ENCODE measurements at regions not wholly inside any gene's neighbourhood (a gene's known extent, or its start where the extent isn't known, plus 50 kb on each side); places are given as distances from the start of the nearest gene placed in this dataset.
"Not testable (repeated sequence)": the region's sequence is repeated elsewhere in the genome, so short reads cannot be mapped to it uniquely, and the experiment has no call there.

DNA sequence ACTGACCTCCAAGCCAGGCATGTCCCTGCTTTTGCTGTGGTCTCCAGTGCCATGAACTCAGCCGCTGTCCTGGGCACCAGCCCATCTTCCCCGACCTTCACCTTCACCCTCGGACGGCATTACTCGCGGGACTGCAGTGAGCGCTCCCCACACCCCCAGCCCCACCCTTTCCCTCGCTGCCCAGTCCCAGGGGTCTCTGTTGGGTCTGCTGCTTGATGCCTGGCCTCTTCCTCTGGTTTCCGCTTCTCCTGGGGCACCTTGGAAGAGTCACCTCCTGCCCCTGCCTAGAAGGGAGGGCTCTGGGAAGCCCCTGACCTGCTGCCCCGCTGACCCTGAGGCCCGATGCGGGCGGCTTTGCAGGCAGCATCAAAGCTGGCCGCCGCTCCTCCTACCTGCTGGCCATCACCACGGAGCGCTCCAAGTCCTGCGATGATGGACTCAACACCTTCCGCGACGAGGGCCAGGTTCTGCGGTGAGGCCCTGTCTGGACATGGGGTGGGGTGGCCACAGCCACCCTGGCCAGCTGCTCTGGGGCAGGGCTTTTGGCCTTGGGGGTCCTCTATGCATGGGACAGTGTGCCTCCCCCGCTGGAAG lies 102.3 kb downstream of the ZNF267 start:
- H3K27ac ChIP-seq (ENCODE audit: low read depth, low read length); H3K4me1 ChIP-seq (ENCODE audit: control insufficient read depth in 3 of 3, insufficient read depth in 3 of 3, low read length in 3 of 3); H3K4me3 ChIP-seq (ENCODE audit: low read length in 3 of 3); H3K27me3 ChIP-seq (ENCODE audit: control insufficient read depth in 3 of 3, insufficient read depth in 3 of 3, low read length in 3 of 3); H3K9me3 ChIP-seq (ENCODE audit: control insufficient read depth in 3 of 3, low read length in 3 of 3); H3K9ac ChIP-seq (ENCODE audit: low read depth in 1 of 3, low read length in 3 of 3); H3K36me3 ChIP-seq (ENCODE audit: control insufficient read depth in 3 of 3, insufficient read depth in 3 of 3, low read length in 3 of 3): not testable (repeated sequence)

DNA sequence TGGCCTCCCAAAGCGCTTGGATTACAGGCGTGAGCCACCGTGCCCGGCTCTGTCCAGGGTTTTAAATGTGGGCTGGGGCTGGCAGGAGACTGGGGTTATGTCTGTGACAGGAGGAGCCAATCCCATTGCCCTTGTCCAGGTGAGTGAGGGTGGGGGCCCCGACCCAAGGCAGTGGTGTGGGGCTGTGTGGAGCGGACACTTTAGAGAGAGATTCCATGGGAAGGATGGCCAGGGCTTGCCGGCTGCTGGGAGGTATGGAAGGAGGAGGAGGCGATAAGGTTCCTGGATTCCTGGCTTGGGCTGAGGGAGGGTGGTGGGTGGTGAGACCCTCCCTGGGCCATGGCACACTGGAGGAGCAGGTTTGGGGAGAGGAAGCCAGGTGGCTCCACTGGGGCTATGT lies 104.9 kb downstream of the ZNF267 start:
- H3K4me1 ChIP-seq (ENCODE audit: control insufficient read depth in 3 of 3, insufficient read depth in 3 of 3, low read length in 3 of 3); H3K9me3 ChIP-seq (ENCODE audit: control insufficient read depth in 3 of 3, low read length in 3 of 3); H3K36me3 ChIP-seq (ENCODE audit: control insufficient read depth in 3 of 3, insufficient read depth in 3 of 3, low read length in 3 of 3): not testable (repeated sequence)

DNA sequence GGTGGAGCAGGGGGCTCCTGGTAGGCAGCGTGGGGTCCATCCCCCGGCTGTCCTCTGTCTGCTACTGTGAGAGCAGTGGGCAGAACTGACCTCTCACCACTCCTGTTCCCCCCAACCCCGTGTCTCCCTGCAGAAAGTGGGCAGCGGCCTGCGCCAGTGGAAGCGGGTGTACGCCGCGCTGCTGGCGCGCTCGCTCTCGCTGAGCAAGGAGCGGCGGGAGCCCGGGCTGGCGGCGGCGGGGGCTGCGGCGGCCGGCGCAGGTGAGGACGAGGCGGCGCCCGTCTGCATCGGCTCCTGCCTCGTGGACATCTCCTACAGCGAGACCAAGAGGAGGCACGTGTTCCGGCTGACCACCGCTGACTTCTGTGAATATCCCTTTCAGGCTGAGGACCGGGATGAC lies 108.1 kb downstream of the ZNF267 start:
- H3K4me3 ChIP-seq (ENCODE audit: low read length in 3 of 3); H3K9me3 ChIP-seq (ENCODE audit: control insufficient read depth in 3 of 3, low read length in 3 of 3); H3K27ac ChIP-seq (ENCODE audit: low read depth, low read length); H3K36me3 ChIP-seq (ENCODE audit: control insufficient read depth in 3 of 3, insufficient read depth in 3 of 3, low read length in 3 of 3); H3K9ac ChIP-seq (ENCODE audit: low read depth in 1 of 3, low read length in 3 of 3); H3K4me1 ChIP-seq (ENCODE audit: control insufficient read depth in 3 of 3, insufficient read depth in 3 of 3, low read length in 3 of 3); H3K27me3 ChIP-seq (ENCODE audit: control insufficient read depth in 3 of 3, insufficient read depth in 3 of 3, low read length in 3 of 3): not testable (repeated sequence)

More for the DNA sequence above, 104.9 kb downstream of the ZNF267 start:
- H3K27me3 ChIP-seq (ENCODE audit: control insufficient read depth in 3 of 3, insufficient read depth in 3 of 3, low read length in 3 of 3); H3K9ac ChIP-seq (ENCODE audit: low read depth in 1 of 3, low read length in 3 of 3); H3K27ac ChIP-seq (ENCODE audit: low read depth, low read length); H3K4me3 ChIP-seq (ENCODE audit: low read length in 3 of 3): not testable (repeated sequence)

DNA sequence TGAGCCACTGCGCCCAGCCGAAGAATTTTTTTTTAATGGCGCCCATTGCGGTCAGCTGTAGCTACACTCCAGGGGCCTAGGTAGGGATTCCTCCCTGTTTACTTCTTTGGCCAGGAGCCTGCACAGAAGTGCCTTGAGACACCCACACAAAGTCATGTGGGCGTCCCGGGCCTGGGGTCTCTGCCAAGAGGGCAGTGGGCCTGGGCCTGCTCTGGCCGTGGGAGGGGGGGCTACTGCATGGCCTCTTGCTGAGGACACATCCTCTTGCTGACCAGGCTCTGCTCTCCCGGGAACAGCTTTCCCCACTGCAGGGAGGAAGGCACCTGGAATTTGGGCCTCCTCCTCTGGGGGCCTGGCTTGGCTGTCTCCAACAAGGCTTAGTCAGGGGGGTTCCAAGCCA lies 109.4 kb downstream of the ZNF267 start:
- not testable (repeated sequence) for H3K4me1 ChIP-seq (ENCODE audit: control insufficient read depth in 3 of 3, insufficient read depth in 3 of 3, low read length in 3 of 3); H3K9ac ChIP-seq (ENCODE audit: low read depth in 1 of 3, low read length in 3 of 3); H3K4me3 ChIP-seq (ENCODE audit: low read length in 3 of 3); H3K36me3 ChIP-seq (ENCODE audit: control insufficient read depth in 3 of 3, insufficient read depth in 3 of 3, low read length in 3 of 3); H3K9me3 ChIP-seq (ENCODE audit: control insufficient read depth in 3 of 3, low read length in 3 of 3); H3K27ac ChIP-seq (ENCODE audit: low read depth, low read length); H3K27me3 ChIP-seq (ENCODE audit: control insufficient read depth in 3 of 3, insufficient read depth in 3 of 3, low read length in 3 of 3)

DNA sequence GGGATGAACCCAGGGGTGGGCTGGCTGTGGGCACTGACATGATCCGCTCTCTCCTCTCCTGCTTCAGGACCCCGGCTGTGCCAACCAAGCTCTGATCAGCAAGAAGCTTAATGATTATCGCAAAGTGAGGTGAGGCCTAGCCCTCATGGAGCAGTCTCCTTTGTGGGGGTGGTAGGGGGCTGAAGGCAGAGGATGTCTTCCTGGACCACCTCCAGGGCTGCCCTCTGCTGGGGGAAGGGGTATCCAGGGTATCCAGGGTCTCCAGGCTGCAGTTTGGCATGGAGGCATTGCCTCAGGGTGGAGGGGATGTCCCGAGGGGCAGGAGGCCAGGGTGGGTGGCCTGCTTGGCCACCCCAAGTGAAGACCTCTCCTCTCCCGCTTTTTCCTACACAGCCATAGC lies 110.1 kb downstream of the ZNF267 start:
- H3K4me3 ChIP-seq (ENCODE audit: low read length in 3 of 3); H3K4me1 ChIP-seq (ENCODE audit: control insufficient read depth in 3 of 3, insufficient read depth in 3 of 3, low read length in 3 of 3); H3K9ac ChIP-seq (ENCODE audit: low read depth in 1 of 3, low read length in 3 of 3); H3K9me3 ChIP-seq (ENCODE audit: control insufficient read depth in 3 of 3, low read length in 3 of 3); H3K36me3 ChIP-seq (ENCODE audit: control insufficient read depth in 3 of 3, insufficient read depth in 3 of 3, low read length in 3 of 3); H3K27ac ChIP-seq (ENCODE audit: low read depth, low read length); H3K27me3 ChIP-seq (ENCODE audit: control insufficient read depth in 3 of 3, insufficient read depth in 3 of 3, low read length in 3 of 3): not testable (repeated sequence)

DNA sequence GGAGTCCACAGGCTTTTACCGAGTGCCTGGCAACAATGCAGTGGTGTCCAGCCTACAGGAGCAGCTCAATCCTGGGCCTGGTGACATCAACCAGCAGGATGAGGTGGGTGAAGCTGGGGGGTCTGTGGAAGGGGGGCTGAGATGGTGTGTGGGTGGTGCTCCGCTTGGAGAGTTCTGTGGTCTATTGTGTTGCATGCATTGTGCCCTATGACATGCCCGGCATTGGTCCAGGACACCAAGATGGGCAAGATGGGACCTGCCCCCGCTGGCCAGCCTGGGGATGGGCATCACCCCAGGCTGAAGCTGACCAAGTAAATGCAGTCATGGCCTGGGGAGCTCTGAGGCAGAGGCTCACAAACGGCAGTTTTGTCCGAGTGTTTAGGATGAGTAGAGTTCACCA lies 113.3 kb downstream of the ZNF267 start:
- not testable (repeated sequence) for H3K4me3 ChIP-seq (ENCODE audit: low read length in 3 of 3); H3K27ac ChIP-seq (ENCODE audit: low read depth, low read length); H3K4me1 ChIP-seq (ENCODE audit: control insufficient read depth in 3 of 3, insufficient read depth in 3 of 3, low read length in 3 of 3); H3K36me3 ChIP-seq (ENCODE audit: control insufficient read depth in 3 of 3, insufficient read depth in 3 of 3, low read length in 3 of 3); H3K9ac ChIP-seq (ENCODE audit: low read depth in 1 of 3, low read length in 3 of 3); H3K9me3 ChIP-seq (ENCODE audit: control insufficient read depth in 3 of 3, low read length in 3 of 3); H3K27me3 ChIP-seq (ENCODE audit: control insufficient read depth in 3 of 3, insufficient read depth in 3 of 3, low read length in 3 of 3)

DNA sequence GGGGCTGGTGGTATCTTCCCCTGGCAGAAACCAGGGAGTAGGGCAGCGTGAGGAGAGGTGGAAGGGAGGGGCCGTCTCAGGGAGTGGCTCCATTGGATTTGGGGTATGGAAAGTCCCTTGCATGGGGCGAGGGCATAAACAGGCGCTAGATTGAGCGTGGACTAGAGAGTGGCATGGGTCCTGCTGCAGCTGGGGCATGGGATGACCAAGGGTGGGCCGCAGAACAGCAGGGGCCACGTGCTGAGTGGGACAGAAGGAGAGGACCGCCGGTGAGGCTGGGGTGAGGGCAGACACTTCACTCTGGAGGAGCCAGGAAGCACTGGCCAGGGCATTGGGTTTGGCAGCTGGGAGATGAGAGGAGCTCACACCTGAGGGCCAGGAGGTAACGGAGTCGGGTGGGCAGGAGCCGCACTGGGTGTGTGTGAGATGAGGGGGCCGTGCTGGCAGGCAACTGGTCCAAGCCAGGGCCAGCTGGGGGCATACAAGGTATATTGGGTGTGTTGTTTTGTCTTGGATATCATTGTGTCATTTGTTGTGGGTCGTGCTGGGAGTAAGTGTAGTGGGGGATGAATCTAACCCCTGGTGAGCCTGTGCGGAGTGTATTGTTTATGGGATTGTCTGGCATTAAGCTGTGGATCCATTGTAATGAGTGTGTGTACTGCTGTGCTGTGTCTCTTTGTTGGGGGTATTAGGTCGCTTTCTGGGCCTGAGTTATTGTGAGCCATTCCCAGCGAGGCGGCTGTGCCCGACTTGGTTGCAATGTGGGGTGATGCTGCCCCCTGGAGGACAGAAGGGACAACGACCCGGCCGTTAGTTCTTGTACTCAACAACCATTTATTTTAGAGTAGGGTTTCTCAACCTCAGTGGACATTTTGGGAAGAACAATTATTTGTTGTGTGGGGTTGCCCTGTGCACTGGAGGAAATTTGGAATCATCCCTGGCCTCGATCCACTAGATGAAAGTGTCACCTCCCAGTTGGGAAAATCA lies 115.3 kb downstream of the ZNF267 start:
- not testable (repeated sequence) for H3K9me3 ChIP-seq (ENCODE audit: control insufficient read depth in 3 of 3, low read length in 3 of 3); H3K27me3 ChIP-seq (ENCODE audit: control insufficient read depth in 3 of 3, insufficient read depth in 3 of 3, low read length in 3 of 3); H3K27ac ChIP-seq (ENCODE audit: low read depth, low read length); H3K36me3 ChIP-seq (ENCODE audit: control insufficient read depth in 3 of 3, insufficient read depth in 3 of 3, low read length in 3 of 3); H3K9ac ChIP-seq (ENCODE audit: low read depth in 1 of 3, low read length in 3 of 3); H3K4me3 ChIP-seq (ENCODE audit: low read length in 3 of 3); H3K4me1 ChIP-seq (ENCODE audit: control insufficient read depth in 3 of 3, insufficient read depth in 3 of 3, low read length in 3 of 3)

DNA sequence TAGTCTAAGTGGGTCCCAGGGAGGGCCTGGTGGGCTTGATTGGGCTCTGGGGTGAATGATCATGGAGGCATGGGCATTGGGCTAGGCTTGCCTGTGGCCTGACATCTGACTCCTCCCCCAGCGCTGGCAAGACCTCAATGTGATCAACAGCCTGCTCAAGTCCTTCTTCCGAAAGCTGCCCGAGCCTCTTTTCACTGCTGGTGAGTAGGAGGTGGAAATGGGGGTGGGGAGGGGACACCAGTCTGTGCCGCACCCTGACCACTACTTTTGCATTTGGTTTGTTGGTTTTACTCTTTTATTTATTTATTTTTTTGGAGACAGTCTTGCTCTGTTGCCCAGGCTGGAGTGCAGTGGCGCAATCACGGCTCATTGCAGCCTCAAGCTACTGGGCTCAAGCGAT lies 116.7 kb downstream of the ZNF267 start:
- H3K27me3 ChIP-seq (ENCODE audit: control insufficient read depth in 3 of 3, insufficient read depth in 3 of 3, low read length in 3 of 3); H3K36me3 ChIP-seq (ENCODE audit: control insufficient read depth in 3 of 3, insufficient read depth in 3 of 3, low read length in 3 of 3); H3K4me3 ChIP-seq (ENCODE audit: low read length in 3 of 3); H3K9ac ChIP-seq (ENCODE audit: low read depth in 1 of 3, low read length in 3 of 3); H3K9me3 ChIP-seq (ENCODE audit: control insufficient read depth in 3 of 3, low read length in 3 of 3); H3K4me1 ChIP-seq (ENCODE audit: control insufficient read depth in 3 of 3, insufficient read depth in 3 of 3, low read length in 3 of 3); H3K27ac ChIP-seq (ENCODE audit: low read depth, low read length): not testable (repeated sequence)

DNA sequence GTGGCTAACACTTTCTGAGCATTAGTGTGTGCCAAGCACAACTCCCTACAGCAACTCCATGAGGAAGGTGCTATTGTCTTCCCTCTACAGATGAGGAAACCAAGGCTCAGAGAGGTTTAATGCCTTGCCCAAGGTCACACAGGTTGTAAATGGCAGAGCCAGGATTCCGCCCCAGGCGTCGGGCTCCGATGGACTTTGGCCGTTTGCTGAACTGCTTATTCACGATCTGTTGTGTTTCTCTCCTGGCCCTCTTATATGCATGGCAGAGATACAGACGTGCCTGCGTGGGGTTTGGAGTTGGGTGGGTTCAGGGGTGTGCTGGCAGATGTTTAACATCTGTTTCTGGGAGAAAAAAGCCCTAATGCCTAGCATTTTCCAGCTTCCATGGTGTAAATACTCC lies 117.4 kb downstream of the ZNF267 start:
- not testable (repeated sequence) for H3K4me3 ChIP-seq (ENCODE audit: low read length in 3 of 3); H3K36me3 ChIP-seq (ENCODE audit: control insufficient read depth in 3 of 3, insufficient read depth in 3 of 3, low read length in 3 of 3); H3K27ac ChIP-seq (ENCODE audit: low read depth, low read length); H3K27me3 ChIP-seq (ENCODE audit: control insufficient read depth in 3 of 3, insufficient read depth in 3 of 3, low read length in 3 of 3); H3K9me3 ChIP-seq (ENCODE audit: control insufficient read depth in 3 of 3, low read length in 3 of 3); H3K4me1 ChIP-seq (ENCODE audit: control insufficient read depth in 3 of 3, insufficient read depth in 3 of 3, low read length in 3 of 3); H3K9ac ChIP-seq (ENCODE audit: low read depth in 1 of 3, low read length in 3 of 3)

DNA sequence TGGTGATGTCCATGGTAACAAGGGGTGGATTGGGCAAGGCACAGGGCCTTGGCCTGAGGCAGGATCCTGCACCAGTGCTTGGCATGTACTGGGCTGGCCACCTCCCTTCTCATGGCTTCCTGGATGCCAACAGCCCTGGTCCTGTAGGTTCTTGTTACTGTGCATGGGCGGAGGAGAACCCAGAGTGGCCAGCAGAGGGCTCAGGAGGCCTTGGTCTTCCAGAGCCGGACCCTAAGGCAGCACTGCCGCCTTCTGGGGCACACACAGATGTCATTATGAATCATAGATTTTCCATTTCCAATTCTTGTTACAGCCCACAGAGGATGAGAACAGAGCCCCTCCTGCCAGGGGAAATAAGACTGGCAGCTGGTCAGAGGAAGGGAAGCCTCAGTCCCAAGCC lies 122.7 kb downstream of the ZNF267 start:
- not testable (repeated sequence) for H3K27ac ChIP-seq (ENCODE audit: low read depth, low read length); H3K27me3 ChIP-seq (ENCODE audit: control insufficient read depth in 3 of 3, insufficient read depth in 3 of 3, low read length in 3 of 3); H3K4me1 ChIP-seq (ENCODE audit: control insufficient read depth in 3 of 3, insufficient read depth in 3 of 3, low read length in 3 of 3); H3K9me3 ChIP-seq (ENCODE audit: control insufficient read depth in 3 of 3, low read length in 3 of 3); H3K9ac ChIP-seq (ENCODE audit: low read depth in 1 of 3, low read length in 3 of 3); H3K4me3 ChIP-seq (ENCODE audit: low read length in 3 of 3); H3K36me3 ChIP-seq (ENCODE audit: control insufficient read depth in 3 of 3, insufficient read depth in 3 of 3, low read length in 3 of 3)
